ENCODE measurements at regions not wholly inside any gene's neighbourhood (a gene's known extent, or its start where the extent isn't known, plus 50 kb on each side); places are given as distances from the start of the nearest gene placed in this dataset.

DNA sequence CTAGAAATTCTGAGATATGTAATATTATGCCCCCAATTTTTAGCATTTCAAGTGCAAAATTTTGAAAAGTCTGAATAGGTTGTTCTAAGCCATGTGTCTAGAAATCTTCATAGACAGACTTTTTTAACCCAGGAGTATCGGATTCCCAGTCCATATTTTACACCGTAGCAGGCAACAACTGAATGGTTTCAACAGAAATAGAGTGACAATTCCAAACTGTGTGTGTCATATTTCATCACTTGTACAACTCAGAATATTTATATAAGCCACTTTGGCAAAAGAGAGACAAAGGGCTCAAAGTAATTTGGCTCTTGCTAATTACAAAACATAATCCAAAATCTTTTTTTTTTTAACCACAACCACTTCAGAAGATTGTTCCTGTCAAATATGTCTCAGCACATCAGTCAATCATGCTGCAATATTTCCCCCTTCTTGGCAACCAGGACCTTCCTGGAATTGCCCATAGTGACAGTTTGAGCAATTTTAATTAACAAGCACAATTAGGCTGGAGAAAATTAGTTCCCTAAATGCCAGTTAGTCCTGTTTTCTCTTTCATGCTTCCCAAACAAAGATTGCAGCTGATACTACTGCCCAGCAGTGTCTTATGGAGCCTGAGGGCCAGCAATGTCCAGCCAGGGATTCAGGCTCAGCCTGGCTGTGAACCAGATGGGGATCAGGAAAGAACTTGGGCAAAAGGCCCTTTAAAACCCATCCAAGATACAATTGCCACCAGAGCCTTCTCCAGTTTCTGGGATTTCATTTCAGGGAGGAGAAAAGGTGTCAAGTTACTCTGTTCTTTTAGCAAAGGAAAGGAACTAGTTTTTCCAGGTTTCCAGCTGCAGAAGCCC lies 533.3 kb upstream of the GHITM start:
- no peak overlapping the region for H3K9ac ChIP-seq (ENCODE audit: low read depth, low read length, poor library complexity, severe bottlenecking)
- TF ChIP-seq, protein P1, sequence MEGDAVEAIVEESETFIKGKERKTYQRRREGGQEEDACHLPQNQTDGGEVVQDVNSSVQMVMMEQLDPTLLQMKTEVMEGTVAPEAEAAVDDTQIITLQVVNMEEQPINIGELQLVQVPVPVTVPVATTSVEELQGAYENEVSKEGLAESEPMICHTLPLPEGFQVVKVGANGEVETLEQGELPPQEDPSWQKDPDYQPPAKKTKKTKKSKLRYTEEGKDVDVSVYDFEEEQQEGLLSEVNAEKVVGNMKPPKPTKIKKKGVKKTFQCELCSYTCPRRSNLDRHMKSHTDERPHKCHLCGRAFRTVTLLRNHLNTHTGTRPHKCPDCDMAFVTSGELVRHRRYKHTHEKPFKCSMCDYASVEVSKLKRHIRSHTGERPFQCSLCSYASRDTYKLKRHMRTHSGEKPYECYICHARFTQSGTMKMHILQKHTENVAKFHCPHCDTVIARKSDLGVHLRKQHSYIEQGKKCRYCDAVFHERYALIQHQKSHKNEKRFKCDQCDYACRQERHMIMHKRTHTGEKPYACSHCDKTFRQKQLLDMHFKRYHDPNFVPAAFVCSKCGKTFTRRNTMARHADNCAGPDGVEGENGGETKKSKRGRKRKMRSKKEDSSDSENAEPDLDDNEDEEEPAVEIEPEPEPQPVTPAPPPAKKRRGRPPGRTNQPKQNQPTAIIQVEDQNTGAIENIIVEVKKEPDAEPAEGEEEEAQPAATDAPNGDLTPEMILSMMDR (conservative IDR thresholded peaks at IDR 0.05; ENCODE audit: low read length) = no peak
- TF ChIP-seq EZH2phosphoT487 (IDR thresholded peaks at IDR 0.05; ENCODE audit: borderline replicate concordance) = no peak
- H2AFZ ChIP-seq (ENCODE audit: low read length) = no peak overlapping the region
- no peaks in the 10 kb centered on the region for H3K36me3 ChIP-seq (ENCODE audit: insufficient read depth, low read length)
- no peaks in the 10 kb centered on the region for H3K79me2 ChIP-seq (ENCODE audit: insufficient read depth, low read length)
- H3K27me3 ChIP-seq (ENCODE audit: insufficient read depth, low read length, poor library complexity, severe bottlenecking) = no peaks in the 10 kb centered on the region
- no peaks in the 10 kb centered on the region for H3K9me3 ChIP-seq (ENCODE audit: insufficient read depth, low read depth, low read length)
- H4K20me1 ChIP-seq (ENCODE audit: insufficient read depth, low read length, poor library complexity, severe bottlenecking) = no peaks in the 10 kb centered on the region
- H3K4me3 ChIP-seq (ENCODE audit: low read length, poor library complexity, severe bottlenecking) = no peak overlapping the region
- H3F3A ChIP-seq (ENCODE audit: low read depth) = no peaks in the 10 kb centered on the region
- H3K4me2 ChIP-seq (ENCODE audit: low read depth, low read length, poor library complexity, severe bottlenecking) = no peak overlapping the region
- peaks cover 4% of the 10 kb centered on the region; the same call in 1 of the 2 replicates for H3K9me2 ChIP-seq (replicated peaks; ENCODE audit: low read depth, low read length)
- no peaks in the 10 kb centered on the region for H3K4me1 ChIP-seq (ENCODE audit: insufficient read depth, low read length, poor library complexity, severe bottlenecking)

DNA sequence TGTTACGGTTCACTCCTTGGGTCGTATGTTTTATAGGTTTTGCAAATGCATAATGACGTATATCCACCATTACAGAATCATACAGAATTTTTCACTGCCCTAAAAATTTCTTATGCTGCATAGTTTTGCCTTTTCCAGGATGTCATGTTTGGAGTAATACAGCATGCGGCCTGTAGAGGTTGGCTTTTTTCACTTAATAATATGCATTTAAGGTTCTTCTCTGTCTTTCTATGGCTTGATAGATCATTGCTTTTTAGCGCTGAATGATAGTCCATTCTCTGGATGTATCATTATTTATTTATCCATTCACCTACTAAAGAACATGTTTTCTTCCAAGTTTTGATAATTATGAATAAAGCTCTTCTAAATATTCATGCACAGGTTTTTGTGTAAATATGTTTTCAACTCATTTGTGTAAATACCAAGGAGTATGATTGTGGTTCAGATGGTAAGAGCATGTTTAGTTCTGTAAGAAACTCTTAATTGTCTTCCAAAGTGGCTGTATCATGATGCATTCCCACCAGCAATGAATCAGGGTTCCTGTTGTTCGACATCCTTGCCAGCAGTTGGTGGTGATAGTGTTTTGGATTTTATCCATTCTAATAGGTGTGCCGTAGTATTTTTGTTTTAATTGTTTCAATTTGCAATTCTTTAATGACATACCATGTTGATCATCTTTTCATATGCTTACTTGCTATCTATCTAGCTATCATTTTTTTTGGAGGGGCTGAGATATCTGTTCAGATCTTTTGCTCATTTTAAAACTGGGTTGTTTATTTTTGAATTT lies 531.2 kb upstream of the GHITM start:
- H3K36me3 ChIP-seq (ENCODE audit: insufficient read depth, low read length) = no peaks in the 10 kb centered on the region
- H3K27me3 ChIP-seq (ENCODE audit: insufficient read depth, low read length, poor library complexity, severe bottlenecking) = no peaks in the 10 kb centered on the region
- TF ChIP-seq EZH2phosphoT487 (IDR thresholded peaks at IDR 0.05; ENCODE audit: borderline replicate concordance) = no peak
- TF ChIP-seq, protein P1 (conservative IDR thresholded peaks at IDR 0.05; ENCODE audit: low read length) = no peak
- H3K9me3 ChIP-seq (ENCODE audit: insufficient read depth, low read depth, low read length) = no peaks in the 10 kb centered on the region
- H3K79me2 ChIP-seq (ENCODE audit: insufficient read depth, low read length) = no peaks in the 10 kb centered on the region
- peaks cover 4% of the 10 kb centered on the region; the same call in 1 of the 2 replicates for H3K9me2 ChIP-seq (replicated peaks; ENCODE audit: low read depth, low read length)
- no peaks in the 10 kb centered on the region for H3F3A ChIP-seq (ENCODE audit: low read depth)
- no peak overlapping the region for H2AFZ ChIP-seq (ENCODE audit: low read length)
- no peak overlapping the region for H3K9ac ChIP-seq (ENCODE audit: low read depth, low read length, poor library complexity, severe bottlenecking)
- H4K20me1 ChIP-seq (ENCODE audit: insufficient read depth, low read length, poor library complexity, severe bottlenecking) = no peaks in the 10 kb centered on the region
- no peak overlapping the region for H3K4me2 ChIP-seq (ENCODE audit: low read depth, low read length, poor library complexity, severe bottlenecking)
- no peak overlapping the region for H3K4me3 ChIP-seq (ENCODE audit: low read length, poor library complexity, severe bottlenecking)
- H3K4me1 ChIP-seq (ENCODE audit: insufficient read depth, low read length, poor library complexity, severe bottlenecking) = no peaks in the 10 kb centered on the region

DNA sequence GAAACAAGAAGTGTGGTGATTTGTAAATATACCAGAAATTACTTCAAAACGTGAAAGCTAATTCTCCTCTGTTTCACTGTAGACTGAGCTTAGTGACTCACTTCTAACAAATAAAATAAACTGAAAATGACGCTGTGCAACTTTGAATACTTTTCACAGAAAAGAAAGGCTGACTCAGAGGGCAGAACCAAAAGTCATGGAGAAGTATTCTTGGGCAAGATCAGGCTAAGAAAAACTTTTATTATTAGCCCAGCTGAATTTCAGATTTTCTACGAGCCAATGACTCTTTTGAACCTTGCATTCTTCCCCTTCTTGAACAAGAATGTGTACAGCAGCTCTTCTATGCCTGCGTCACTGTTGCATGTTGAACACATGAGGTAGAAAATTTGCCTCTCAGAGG lies 527.3 kb upstream of the GHITM start:
- H2AFZ ChIP-seq (ENCODE audit: low read length) = no peak overlapping the region
- no peaks in the 10 kb centered on the region for H3K79me2 ChIP-seq (ENCODE audit: insufficient read depth, low read length)
- H3K4me2 ChIP-seq (ENCODE audit: low read depth, low read length, poor library complexity, severe bottlenecking) = no peak overlapping the region
- no peaks in the 10 kb centered on the region for H3K9me3 ChIP-seq (ENCODE audit: insufficient read depth, low read depth, low read length)
- no peaks in the 10 kb centered on the region for H3K36me3 ChIP-seq (ENCODE audit: insufficient read depth, low read length)
- TF ChIP-seq, protein P1 (conservative IDR thresholded peaks at IDR 0.05; ENCODE audit: low read length) = no peak
- TF ChIP-seq EZH2phosphoT487 (IDR thresholded peaks at IDR 0.05; ENCODE audit: borderline replicate concordance) = no peak
- no peak overlapping the region for H3K4me3 ChIP-seq (ENCODE audit: low read length, poor library complexity, severe bottlenecking)
- no peaks in the 10 kb centered on the region for H3K27me3 ChIP-seq (ENCODE audit: insufficient read depth, low read length, poor library complexity, severe bottlenecking)
- H3K9me2 ChIP-seq (replicated peaks; ENCODE audit: low read depth, low read length) = peaks cover 4% of the 10 kb centered on the region; the same call in 1 of the 2 replicates
- H4K20me1 ChIP-seq (ENCODE audit: insufficient read depth, low read length, poor library complexity, severe bottlenecking) = no peaks in the 10 kb centered on the region
- H3F3A ChIP-seq (ENCODE audit: low read depth) = no peaks in the 10 kb centered on the region
- H3K4me1 ChIP-seq (ENCODE audit: insufficient read depth, low read length, poor library complexity, severe bottlenecking) = no peaks in the 10 kb centered on the region
- no peak overlapping the region for H3K9ac ChIP-seq (ENCODE audit: low read depth, low read length, poor library complexity, severe bottlenecking)

Data from Loucy (cell line).